ENCODE measurements at regions not wholly inside any gene's neighbourhood (a gene's known extent, or its start where the extent isn't known, plus 50 kb on each side); places are given as distances from the start of the nearest gene placed in this dataset.

GRCh38 chr2:234291765-234292204 is 205.1 kb downstream of the ARL4C start:
- H3K27ac ChIP-seq (ENCODE audit: low read depth in 1 of 2, low read length in 2 of 2) = no peak overlapping the region
- intact Hi-C loops (cut with DNase I) = no loop called here
- peak in 1 of 2 donors; percentile 68 for DNase-seq
- H3K4me1 ChIP-seq (ENCODE audit: control insufficient read depth in 1 of 2, insufficient read depth in 2 of 2, low read length in 2 of 2) = no peaks in the 10 kb centered on the region
- peak; percentile 28 for ATAC-seq (ENCODE audit: low FRiP score)
- no peak overlapping the region for H3K4me3 ChIP-seq (ENCODE audit: low read length in 2 of 2)
- no peaks in the 10 kb centered on the region for H3K27me3 ChIP-seq (ENCODE audit: control insufficient read depth in 1 of 2, insufficient read depth in 2 of 2, low read length in 1 of 2)
- H3K9me3 ChIP-seq (ENCODE audit: control insufficient read depth, low read length) = no peaks in the 10 kb centered on the region
- H3K36me3 ChIP-seq (ENCODE audit: control insufficient read depth in 1 of 2, insufficient read depth in 2 of 2, low read length in 1 of 2) = no peaks in the 10 kb centered on the region
- WGBS, 2 donors = 42 to 45% methylated on average over 5 of the region's 5 CpGs

DNA sequence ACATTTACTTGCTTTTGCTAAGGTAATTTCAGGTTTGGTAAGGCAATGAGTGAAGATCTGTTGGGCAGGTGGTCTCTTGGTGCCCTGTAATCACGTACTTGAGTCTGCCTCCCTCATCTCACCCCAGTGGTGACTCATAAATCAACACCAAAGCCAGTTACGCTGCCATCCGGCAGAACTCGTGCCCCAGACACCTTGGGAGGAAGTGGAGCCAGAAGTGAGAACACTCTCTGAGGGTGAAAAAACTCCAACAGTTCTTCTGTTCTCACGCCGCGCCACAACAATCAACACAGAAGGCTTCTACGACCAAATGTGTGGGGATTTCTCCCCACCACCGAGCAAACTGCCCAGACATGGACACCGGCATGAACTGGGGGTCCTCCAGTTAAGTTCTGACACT is 206.2 kb downstream of the ARL4C start:
- H3K36me3 ChIP-seq (ENCODE audit: control insufficient read depth in 1 of 2, insufficient read depth in 2 of 2, low read length in 1 of 2) = no peaks in the 10 kb centered on the region
- intact Hi-C loops (cut with DNase I) = no loop called here
- H3K27ac ChIP-seq (ENCODE audit: low read depth in 1 of 2, low read length in 2 of 2) = no peak overlapping the region
- no peaks in the 10 kb centered on the region for H3K9me3 ChIP-seq (ENCODE audit: control insufficient read depth, low read length)
- no peak overlapping the region for H3K4me3 ChIP-seq (ENCODE audit: low read length in 2 of 2)
- no peaks in the 10 kb centered on the region for H3K4me1 ChIP-seq (ENCODE audit: control insufficient read depth in 1 of 2, insufficient read depth in 2 of 2, low read length in 2 of 2)
- peak in 1 of 2 donors; percentile 77 for DNase-seq
- H3K27me3 ChIP-seq (ENCODE audit: control insufficient read depth in 1 of 2, insufficient read depth in 2 of 2, low read length in 1 of 2) = no peaks in the 10 kb centered on the region
- ATAC-seq (ENCODE audit: low FRiP score) = no peak
- 69 to 72% methylated on average over 10 of the region's 10 CpGs for WGBS, 2 donors

DNA sequence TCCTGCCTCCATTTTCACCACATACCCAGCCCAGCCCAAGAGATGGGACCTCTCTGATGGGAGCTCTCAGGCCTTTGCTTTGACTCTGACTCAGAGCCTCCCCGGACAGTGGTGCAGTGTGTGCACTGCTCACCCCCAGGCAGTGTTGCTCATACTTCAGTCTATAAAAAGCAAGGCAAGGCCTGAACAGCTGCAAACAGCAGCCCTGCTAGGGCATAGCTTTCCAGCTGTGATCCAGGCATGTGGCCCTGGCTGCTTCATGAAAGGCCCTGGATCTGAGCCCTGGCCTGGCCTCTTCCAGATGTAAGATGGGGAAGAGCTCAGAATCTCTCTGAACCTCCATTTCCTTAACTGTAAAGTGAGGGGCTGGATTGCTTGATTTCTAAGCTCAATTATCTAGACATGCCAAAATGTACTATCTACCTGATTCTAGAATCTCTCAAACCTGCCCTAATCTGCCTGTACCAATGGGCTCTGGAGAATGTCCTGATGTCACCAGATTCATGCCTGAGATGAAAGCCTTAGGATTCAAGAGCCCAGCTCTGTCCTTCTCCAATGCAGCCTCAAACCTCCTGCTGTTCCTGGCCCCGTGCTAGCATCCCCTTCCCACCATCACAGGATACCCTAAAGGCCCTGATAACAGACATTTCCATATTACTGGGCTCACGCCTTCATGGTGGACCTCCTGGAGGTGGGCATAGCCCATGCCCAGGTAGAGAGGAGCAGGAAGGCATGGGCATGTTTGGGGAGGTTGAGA is 206.9 kb downstream of the ARL4C start:
- WGBS, 2 donors = 72 to 78% methylated on average over 3 of the region's 3 CpGs
- peak in 1 of 2 donors; percentile 59 for DNase-seq
- H3K36me3 ChIP-seq (ENCODE audit: control insufficient read depth in 1 of 2, insufficient read depth in 2 of 2, low read length in 1 of 2) = no peaks in the 10 kb centered on the region
- ATAC-seq (ENCODE audit: low FRiP score) = peak; percentile 29
- no peaks in the 10 kb centered on the region for H3K9me3 ChIP-seq (ENCODE audit: control insufficient read depth, low read length)
- no peaks in the 10 kb centered on the region for H3K27me3 ChIP-seq (ENCODE audit: control insufficient read depth in 1 of 2, insufficient read depth in 2 of 2, low read length in 1 of 2)
- no peaks in the 10 kb centered on the region for H3K4me1 ChIP-seq (ENCODE audit: control insufficient read depth in 1 of 2, insufficient read depth in 2 of 2, low read length in 2 of 2)
- intact Hi-C loops (cut with DNase I) = loop anchor here in 1 of 2 donors (2.0 kb wide), 1 partner anchor 211 kb away; no protein-coding TSS in a partner anchor
- no peak overlapping the region for H3K27ac ChIP-seq (ENCODE audit: low read depth in 1 of 2, low read length in 2 of 2)
- no peak overlapping the region for H3K4me3 ChIP-seq (ENCODE audit: low read length in 2 of 2)

GRCh38 chr2:234288974-234289455 is 207.9 kb downstream of the ARL4C start:
- H3K27ac ChIP-seq (ENCODE audit: low read depth in 1 of 2, low read length in 2 of 2) = no peak overlapping the region
- WGBS, 2 donors = 45 to 54% methylated on average over 13 of the region's 13 CpGs

DNA sequence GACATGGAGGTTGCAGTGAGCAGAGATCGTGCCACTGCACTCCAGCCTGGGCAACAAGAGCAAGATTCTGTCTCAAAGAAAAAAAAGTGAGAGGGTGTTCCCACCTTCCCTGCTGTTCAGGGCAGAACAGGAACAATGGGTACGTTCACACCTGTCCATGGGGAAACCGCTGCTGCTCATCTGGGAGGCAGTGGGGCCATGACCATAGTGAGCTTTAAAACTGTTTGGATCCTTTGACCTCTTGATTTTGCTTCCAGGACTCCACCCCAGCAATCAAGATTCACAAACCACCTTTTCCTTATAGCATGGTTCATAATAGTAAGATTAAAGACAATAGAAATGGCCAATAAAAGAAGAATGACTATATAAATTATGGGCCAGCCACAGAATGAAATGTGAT is 209.2 kb downstream of the ARL4C start:
- Histone ChIP-seq H3K4me3 (ENCODE audit: low read length in 2 of 2) (no peak overlapping the region), H3K27ac (ENCODE audit: low read depth in 1 of 2, low read length in 2 of 2) (no peak overlapping the region), H3K36me3 (ENCODE audit: control insufficient read depth in 1 of 2, insufficient read depth in 2 of 2, low read length in 1 of 2) (no peaks in the 10 kb centered on the region), H3K27me3 (ENCODE audit: control insufficient read depth in 1 of 2, insufficient read depth in 2 of 2, low read length in 1 of 2) (no peaks in the 10 kb centered on the region), H3K9me3 (ENCODE audit: control insufficient read depth, low read length) (no peaks in the 10 kb centered on the region), H3K4me1 (ENCODE audit: control insufficient read depth in 1 of 2, insufficient read depth in 2 of 2, low read length in 2 of 2) (no peaks in the 10 kb centered on the region)
- intact Hi-C loops (cut with DNase I) = loop anchor here in 1 of 2 donors (2.0 kb wide), 1 partner anchor 213 kb away; no protein-coding TSS in a partner anchor
- ATAC-seq (ENCODE audit: low FRiP score) = no peak
- DNase-seq = no peak
- 97 to 100% methylated on average over 3 of the region's 3 CpGs for WGBS, 2 donors

More at GRCh38 chr2:234288974-234289455, 207.9 kb downstream of the ARL4C start:
- intact Hi-C loops (cut with DNase I) = loop anchor here in 1 of 2 donors (2.0 kb wide), 1 partner anchor 212 kb away; no protein-coding TSS in a partner anchor
- no peaks in the 10 kb centered on the region for H3K9me3 ChIP-seq (ENCODE audit: control insufficient read depth, low read length)
- H3K36me3 ChIP-seq (ENCODE audit: control insufficient read depth in 1 of 2, insufficient read depth in 2 of 2, low read length in 1 of 2) = no peaks in the 10 kb centered on the region
- no peaks in the 10 kb centered on the region for H3K4me1 ChIP-seq (ENCODE audit: control insufficient read depth in 1 of 2, insufficient read depth in 2 of 2, low read length in 2 of 2)
- DNase-seq (peak; percentile 72 to 84), ATAC-seq (ENCODE audit: low FRiP score) (peak; percentile 59)
- no peaks in the 10 kb centered on the region for H3K27me3 ChIP-seq (ENCODE audit: control insufficient read depth in 1 of 2, insufficient read depth in 2 of 2, low read length in 1 of 2)
- H3K4me3 ChIP-seq (ENCODE audit: low read length in 2 of 2) = no peak overlapping the region

DNA sequence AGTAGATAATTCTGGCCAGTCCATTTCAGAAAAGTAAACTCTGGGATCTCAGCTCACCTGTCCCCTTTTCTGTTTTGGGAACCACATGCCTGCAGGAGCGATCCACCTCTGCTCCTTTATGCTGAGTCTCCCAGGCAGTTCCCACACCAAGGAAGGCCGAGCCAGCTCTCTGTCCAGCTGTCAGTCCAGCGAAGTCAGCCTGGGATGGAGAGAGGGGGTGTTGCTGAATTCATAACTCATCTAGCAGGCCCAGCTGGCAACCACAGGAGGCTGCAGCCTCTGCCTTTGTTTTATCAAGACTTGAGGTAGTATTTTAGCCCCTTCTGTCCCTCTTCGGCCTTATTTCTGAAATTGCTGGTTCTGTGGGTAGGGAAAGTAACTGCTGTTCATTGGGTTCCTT is 209.9 kb downstream of the ARL4C start:
- Histone ChIP-seq H3K4me1 (ENCODE audit: control insufficient read depth in 1 of 2, insufficient read depth in 2 of 2, low read length in 2 of 2) (no peaks in the 10 kb centered on the region), H3K4me3 (ENCODE audit: low read length in 2 of 2) (no peak overlapping the region), H3K27me3 (ENCODE audit: control insufficient read depth in 1 of 2, insufficient read depth in 2 of 2, low read length in 1 of 2) (no peaks in the 10 kb centered on the region), H3K27ac (ENCODE audit: low read depth in 1 of 2, low read length in 2 of 2) (no peak overlapping the region), H3K9me3 (ENCODE audit: control insufficient read depth, low read length) (no peaks in the 10 kb centered on the region), H3K36me3 (ENCODE audit: control insufficient read depth in 1 of 2, insufficient read depth in 2 of 2, low read length in 1 of 2) (no peaks in the 10 kb centered on the region)
- ATAC-seq (ENCODE audit: low FRiP score) = no peak
- 82 to 85% methylated on average over 4 of the region's 4 CpGs for WGBS, 2 donors
- no peak for DNase-seq
- intact Hi-C loops (cut with DNase I) = no loop called here

- no peak for ATAC-seq (ENCODE audit: low FRiP score)
- H3K4me3 ChIP-seq (ENCODE audit: low read length in 2 of 2) = no peak overlapping the region
- intact Hi-C loops (cut with DNase I) = no loop called here
- no peaks in the 10 kb centered on the region for H3K27me3 ChIP-seq (ENCODE audit: control insufficient read depth in 1 of 2, insufficient read depth in 2 of 2, low read length in 1 of 2)
- no peaks in the 10 kb centered on the region for H3K36me3 ChIP-seq (ENCODE audit: control insufficient read depth in 1 of 2, insufficient read depth in 2 of 2, low read length in 1 of 2)
- H3K9me3 ChIP-seq (ENCODE audit: control insufficient read depth, low read length) = no peaks in the 10 kb centered on the region
- no peaks in the 10 kb centered on the region for H3K4me1 ChIP-seq (ENCODE audit: control insufficient read depth in 1 of 2, insufficient read depth in 2 of 2, low read length in 2 of 2)
- H3K27ac ChIP-seq (ENCODE audit: low read depth in 1 of 2, low read length in 2 of 2) = no peak overlapping the region
- no peak for DNase-seq
- 59 to 65% methylated on average over 8 of the region's 8 CpGs for WGBS, 2 donors
Measured at GRCh38 chr2:234286118-234286598, 210.7 kb downstream of the ARL4C start.

DNA sequence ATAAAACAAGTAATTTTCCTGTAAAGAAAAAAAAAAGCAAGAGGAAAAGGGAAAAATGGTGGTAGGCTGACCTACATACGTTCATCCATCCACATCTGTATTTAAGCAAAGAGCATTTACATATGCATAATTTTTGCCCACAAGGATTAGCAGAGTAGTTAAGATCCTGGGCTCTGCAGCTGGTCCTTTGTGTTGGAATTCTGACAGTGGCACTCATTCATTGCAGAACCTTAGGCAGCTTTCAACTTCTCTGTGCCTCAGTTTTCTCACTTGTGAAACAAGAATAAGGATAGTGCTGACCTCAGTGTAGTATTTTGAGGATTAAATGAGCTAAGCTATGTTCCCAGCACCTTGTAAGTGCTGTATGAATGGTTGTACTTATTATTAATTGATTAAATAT is 211.3 kb downstream of the ARL4C start:
- Histone ChIP-seq H3K9me3 (ENCODE audit: control insufficient read depth, low read length) (no peaks in the 10 kb centered on the region), H3K4me1 (ENCODE audit: control insufficient read depth in 1 of 2, insufficient read depth in 2 of 2, low read length in 2 of 2) (no peaks in the 10 kb centered on the region), H3K36me3 (ENCODE audit: control insufficient read depth in 1 of 2, insufficient read depth in 2 of 2, low read length in 1 of 2) (no peaks in the 10 kb centered on the region), H3K4me3 (ENCODE audit: low read length in 2 of 2) (no peak overlapping the region), H3K27ac (ENCODE audit: low read depth in 1 of 2, low read length in 2 of 2) (no peak overlapping the region), H3K27me3 (ENCODE audit: control insufficient read depth in 1 of 2, insufficient read depth in 2 of 2, low read length in 1 of 2) (no peaks in the 10 kb centered on the region)
- 85 to 88% methylated on average over 1 of the region's 1 CpG for WGBS, 2 donors
- DNase-seq (no peak), ATAC-seq (ENCODE audit: low FRiP score) (no peak)
- intact Hi-C loops (cut with DNase I) = no loop called here

- Histone ChIP-seq H3K27me3 (ENCODE audit: control insufficient read depth in 1 of 2, insufficient read depth in 2 of 2, low read length in 1 of 2) (no peaks in the 10 kb centered on the region), H3K9me3 (ENCODE audit: control insufficient read depth, low read length) (no peaks in the 10 kb centered on the region), H3K4me1 (ENCODE audit: control insufficient read depth in 1 of 2, insufficient read depth in 2 of 2, low read length in 2 of 2) (no peaks in the 10 kb centered on the region), H3K36me3 (ENCODE audit: control insufficient read depth in 1 of 2, insufficient read depth in 2 of 2, low read length in 1 of 2) (no peaks in the 10 kb centered on the region), H3K27ac (ENCODE audit: low read depth in 1 of 2, low read length in 2 of 2) (no peak overlapping the region), H3K4me3 (ENCODE audit: low read length in 2 of 2) (no peak overlapping the region)
- ATAC-seq (ENCODE audit: low FRiP score) (no peak), DNase-seq (no peak)
- intact Hi-C loops (cut with DNase I) = no loop called here
- 75 to 80% methylated on average over 3 of the region's 3 CpGs for WGBS, 2 donors
Measured at GRCh38 chr2:234279637-234280036, 217.2 kb downstream of the ARL4C start.
